Dedifferentiated amniotic fluid mesenchymal stem cell (primary cell): ENCODE measurements at regions not wholly inside any gene's neighbourhood (a gene's known extent, or its start where the extent isn't known, plus 50 kb on each side); places are given as distances from the start of the nearest gene placed in this dataset.
"Not testable (repeated sequence)": the region's sequence is repeated elsewhere in the genome, so short reads cannot be mapped to it uniquely, and the experiment has no call there.

Source experiments
- DNase-seq: peaks from one replicate; pipeline ENCODE4 v3.0.0-alpha.2; 2016; ENCODE audit errors: extremely low spot score

DNA sequence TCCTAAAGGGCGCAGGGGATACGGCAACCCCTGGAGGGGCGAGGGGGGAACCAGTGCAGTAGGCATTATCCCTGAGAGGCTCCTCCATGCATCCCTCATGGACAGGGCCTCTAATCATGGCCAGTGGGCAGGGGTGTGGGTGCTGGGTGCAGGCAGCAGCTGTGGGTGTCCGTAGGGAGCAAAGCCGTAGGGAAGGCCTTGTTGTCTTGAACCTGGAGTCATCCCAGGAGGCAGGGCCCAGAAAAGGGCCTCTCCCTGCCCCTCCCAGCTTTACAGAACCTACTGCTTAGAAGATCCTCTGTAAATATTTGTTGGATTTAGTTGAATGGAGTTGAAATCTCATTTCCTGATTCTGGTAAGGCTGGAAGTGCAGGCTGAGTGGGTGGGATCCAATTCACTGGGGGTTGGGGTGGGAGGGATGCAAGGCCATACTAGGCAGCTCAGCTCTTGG, 207.0 kb upstream of the HAAO start:
- no peak for DNase-seq

GRCh38 chr2:42998721-42999120, 206.3 kb upstream of the HAAO start:
- DNase-seq: no peak

DNA sequence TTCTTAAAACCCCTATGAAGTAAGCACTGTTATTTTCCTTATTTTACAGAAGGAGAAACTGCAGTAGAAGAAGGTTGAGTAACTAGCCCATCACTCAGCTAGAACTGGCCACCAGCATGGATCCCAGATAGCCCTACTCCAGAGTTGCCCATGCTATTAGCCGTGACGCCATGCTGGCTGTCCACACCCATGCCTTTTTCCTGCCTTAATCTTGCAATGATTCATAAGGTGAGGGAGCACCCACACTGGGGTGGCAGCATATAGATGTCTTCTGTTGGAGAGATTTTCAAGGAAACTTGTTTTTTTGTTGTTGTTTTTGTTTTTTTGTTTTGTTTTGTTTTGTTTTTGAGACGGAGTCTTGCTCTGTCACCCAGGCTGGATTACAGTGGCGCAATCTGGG, 204.1 kb upstream of the HAAO start:
- DNase-seq: no peak

GRCh38 chr2:42995752-42996422, 203.5 kb upstream of the HAAO start:
- DNase-seq: no peak

DNA sequence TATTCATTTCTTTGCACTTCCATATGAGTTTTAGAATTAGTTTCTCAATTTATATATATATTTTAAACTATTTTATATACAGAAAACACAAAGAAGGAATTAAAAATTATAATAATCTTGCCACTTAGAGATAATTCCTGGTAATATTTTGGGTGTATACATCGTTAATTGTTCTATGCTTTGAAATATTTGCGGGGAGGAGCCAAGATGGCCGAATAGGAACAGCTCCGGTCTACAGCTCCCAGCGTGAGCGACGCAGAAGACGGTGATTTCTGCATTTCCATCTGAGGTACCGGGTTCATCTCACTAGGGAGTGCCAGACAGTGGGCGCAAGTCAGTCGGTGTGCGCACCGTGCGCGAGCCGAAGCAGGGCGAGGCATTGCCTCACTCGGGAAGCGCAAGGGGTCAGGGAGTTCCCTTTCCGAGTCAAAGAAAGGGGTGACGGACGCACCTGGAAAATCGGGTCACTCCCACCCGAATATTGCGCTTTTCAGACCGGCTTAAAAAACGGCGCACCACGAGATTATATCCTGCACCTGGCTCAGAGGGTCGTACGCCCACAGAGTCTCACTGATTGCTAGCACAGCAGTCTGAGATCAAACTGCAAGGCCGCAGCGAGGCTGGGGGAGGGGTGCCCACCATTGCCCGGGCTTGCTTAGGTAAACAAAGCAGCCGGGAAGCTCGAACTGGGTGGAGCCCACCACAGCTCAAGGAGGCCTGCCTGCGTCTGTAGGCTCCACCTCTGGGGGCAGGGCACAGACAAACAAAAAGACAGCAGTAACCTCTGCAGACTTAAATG, 197.1 kb upstream of the HAAO start:
- not testable (repeated sequence) for DNase-seq

- not testable (repeated sequence) for DNase-seq
Measured at GRCh38 chr2:42988055-42988454, 195.7 kb upstream of the HAAO start.

DNA sequence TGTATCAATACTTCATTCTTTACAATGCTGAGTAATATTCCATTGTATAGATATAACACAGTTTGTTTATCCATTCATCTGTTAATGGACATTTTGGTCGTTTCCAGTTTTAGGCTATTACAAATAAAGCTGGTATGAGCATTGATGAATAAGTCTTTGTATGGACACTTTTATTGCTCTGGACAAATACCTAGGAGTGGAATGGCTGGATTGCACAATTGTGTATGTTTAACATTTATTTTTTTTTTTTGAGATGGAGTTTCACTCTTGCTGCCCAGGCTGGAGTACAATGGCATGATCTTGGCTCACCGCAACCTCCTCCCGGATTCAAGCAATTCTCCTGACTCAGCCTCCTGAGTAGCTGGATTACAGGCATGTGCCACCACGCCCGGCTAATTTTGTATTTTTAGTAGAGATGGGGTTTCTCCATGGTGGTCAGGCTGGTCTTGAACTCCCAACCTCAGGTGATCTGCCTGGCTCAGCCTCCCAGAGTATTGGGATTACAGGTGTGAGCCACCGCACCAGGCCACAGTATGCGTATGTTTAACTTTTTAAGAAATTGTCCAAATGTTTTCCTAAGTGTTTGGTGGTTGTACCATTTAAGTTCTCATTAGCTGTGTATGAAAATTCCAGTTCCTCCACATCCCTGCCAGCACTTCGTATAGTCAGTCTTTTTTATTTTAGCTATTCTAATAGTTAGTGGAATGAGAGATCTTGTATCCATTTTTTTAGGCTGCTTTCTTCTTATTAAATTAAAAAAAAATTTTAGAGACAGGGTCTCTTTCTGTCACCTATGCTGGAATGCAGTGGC, 194.9 kb upstream of the HAAO start:
- DNase-seq: peak; percentile 45

DNA sequence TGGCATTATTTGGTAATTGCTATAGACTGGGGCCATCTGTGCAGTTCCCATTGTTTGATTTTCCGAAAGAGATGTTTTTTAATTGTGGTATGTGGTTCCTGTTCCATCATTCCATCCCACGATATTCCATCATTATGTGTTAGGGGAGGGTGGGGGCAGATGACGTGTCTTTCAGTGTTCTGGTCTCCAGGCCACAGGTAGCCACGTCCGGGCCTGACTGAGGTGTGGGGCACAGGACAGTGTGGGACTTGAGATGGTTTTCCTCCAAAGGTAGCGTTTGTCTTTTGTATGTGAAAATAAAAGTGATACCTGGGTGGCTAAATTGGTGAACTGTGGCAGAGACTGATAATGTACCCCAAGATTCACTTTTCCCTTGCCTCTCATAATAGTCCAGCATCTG, 192.2 kb upstream of the HAAO start:
- DNase-seq: no peak

DNA sequence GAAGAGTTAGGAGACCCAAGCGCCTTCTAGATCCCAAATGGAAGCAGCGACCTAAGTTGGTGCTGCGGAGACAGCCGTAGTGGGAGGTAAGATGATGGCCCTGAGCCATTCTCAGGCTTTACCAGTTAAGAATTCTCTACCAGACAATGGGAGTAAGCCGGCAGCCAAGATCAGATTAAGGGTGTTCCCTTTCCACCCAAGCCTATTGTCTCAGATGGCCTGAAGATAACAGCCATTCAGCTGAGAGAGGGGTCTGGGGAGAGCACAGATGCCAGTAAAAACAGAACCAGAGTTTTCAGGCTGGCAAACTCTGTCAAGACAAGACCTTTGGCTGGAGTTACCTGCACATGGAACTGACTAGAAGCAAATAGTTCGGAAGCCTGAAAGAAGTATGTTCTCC, 191.7 kb upstream of the HAAO start:
- no peak for DNase-seq

DNA sequence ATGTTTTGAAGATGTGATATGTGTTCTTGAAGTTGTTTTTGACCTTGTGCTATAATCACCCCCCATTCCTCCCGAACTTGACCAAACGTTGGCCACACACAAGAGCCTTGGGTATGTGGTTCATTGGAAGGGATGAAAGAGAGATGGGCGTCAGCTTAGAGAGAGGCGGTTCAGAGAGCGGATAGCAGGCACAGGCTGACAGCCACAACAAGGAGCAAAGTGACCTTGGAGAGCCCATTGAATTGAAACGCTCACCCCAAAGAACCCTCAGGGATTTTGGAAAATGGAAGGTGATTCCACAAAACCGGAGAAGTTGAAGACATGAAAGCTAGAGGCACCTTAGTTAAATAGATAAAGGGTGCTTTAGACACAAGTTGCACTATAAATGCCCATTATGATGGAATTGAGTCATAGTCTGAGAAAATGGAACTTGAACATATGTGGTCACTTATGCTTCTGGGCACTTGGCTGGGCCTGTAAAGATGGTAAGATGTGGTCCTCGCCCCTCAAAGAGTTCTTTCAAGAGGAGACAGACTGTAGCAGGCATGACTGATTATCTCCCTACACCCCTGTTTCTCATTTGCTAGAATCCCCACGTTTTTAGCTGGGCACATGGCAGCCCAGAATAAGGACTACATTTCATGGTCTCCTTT, 188.5 kb upstream of the HAAO start:
- no peak for DNase-seq

- DNase-seq: no peak
Measured at GRCh38 chr2:42979870-42980763, 187.7 kb upstream of the HAAO start.

DNA sequence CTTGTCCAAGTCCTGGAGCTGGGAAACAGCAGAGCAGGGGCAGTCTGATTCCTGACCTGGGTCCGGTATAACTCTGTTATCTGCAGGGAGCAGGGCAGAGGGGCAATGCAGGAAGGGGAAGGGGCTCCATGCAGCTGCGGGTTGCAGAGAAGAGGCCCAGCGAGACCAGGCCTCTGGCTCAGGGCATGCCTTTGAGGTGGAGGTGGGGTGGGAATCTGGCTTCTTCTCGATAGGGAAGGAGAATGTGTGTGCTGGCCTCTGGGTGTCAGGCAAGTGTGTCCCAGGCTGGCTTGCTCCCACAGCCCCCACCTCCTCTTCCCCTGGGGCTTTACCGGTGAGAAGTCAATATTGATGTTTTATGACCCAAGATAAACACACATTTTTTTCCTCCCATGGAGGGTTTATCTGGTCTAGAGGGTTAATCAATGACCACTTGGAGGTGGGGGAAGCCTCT, 187.1 kb upstream of the HAAO start:
- DNase-seq: no peak

DNA sequence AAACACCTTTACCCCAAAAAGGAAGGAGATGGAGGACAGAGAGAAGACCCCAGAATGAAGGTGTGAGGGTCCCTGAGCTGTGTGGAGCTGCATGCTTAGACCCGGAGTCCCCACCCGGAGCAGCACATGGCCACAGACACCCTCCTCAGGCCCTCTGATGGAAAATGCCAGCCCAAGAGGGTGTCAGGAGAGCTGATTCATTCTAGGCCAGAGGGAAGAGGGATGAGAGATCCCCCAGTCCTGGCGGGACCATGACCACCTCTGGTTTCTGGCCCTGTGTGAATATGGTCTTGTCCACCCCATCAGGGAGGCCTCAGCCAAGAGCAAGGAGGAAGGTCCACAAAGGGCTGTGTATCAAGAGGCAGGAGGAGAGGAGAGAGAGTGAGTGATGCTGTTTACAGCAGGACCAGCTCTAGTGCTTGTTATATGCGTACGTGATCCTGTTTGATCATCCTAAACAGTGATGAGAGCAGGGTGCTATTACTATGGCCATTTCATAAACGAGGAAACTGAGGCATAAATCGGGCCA, 186.6 kb upstream of the HAAO start:
- no peak for DNase-seq

GRCh38 chr2:42978175-42978886, 185.9 kb upstream of the HAAO start:
- DNase-seq: no peak

DNA sequence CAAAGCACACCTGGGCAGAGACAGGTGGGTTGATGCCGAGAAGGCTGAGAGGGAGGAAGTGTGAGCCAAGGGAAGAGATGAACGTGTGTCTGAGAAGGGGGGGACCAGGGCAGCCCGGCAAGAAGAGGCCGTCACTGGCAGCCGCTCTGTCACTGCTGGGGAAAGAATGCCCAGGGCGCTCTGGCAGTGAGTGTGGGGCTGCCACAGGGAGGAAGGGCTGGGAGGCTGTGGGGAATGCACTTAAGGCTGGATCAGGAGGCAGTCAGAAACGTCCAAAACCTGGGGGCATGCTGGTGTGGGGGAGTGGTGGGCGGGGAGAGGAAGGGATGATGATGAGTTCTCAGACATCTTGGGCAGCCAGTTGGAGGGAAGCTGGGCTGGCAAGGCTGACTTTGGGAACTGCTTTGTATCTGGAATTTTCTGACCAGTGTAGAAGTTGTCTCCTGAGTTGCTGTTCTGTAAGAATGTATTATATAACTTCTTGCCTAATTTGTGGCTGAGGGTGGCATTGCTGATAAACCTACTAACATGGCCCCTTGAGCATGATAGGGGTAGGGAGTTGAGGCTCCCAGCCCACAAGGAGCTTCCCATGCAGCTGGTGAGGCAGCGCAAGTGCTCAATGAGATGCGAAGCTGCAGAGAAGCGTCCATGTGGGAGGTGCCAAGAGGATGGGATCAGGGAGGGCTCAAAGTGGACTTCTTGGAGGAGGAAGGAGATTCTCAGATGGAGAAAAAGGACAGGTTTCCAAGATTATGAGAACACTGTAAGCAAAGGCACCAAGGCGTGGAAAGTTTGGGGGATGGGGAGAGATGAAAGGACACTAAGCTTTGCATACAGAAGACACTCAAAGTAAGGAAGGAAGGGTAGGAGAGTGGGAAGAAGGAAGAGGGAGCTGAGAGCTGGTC, 185.1 kb upstream of the HAAO start:
- no peak for DNase-seq

DNA sequence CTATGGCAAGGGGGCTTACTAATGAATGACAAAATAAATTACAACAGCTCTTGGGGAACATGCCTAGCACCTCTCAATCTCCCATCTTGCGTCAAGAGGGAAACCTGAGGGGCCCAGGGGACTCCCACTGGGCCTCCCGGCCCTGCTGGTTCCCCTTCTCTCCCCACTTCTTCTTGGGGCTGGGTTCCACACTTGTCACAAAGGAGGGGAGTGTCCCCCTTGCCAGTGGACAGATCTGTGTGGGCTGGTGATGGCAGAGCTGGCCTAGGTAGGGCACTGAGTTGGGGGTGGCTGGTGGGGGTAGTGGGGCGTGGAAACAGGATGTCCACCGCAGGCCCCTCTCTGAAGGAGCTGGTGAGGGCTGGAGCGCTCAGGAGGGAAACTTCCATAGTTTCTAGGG, 184.0 kb upstream of the HAAO start:
- DNase-seq: no peak

- peak; percentile 45 for DNase-seq
Measured at GRCh38 chr2:42974721-42975717, 182.6 kb upstream of the HAAO start.
